Mesenchymal stem cell (in vitro differentiated cells and primary cell): ENCODE measurements at regions not wholly inside any gene's neighbourhood (a gene's known extent, or its start where the extent isn't known, plus 50 kb on each side); places are given as distances from the start of the nearest gene placed in this dataset.
A peak's percentile ranks its signal among the peaks of the same experiment; 100 is the strongest.

Experiments
- DNase-seq: peaks from one replicate; pipeline ENCODE4 v3.0.0-alpha.2; 2013
- H2AFZ ChIP-seq: one replicate; pipeline ENCODE4 v1.6.1; 2013; ENCODE audit warnings: low read depth, mild to moderate bottlenecking, control low read depth, inconsistent platforms, low read length, moderate library complexity
- H2AK5ac ChIP-seq: 2 replicates; pipeline ENCODE4 v1.6.1; 2013; ENCODE audit warnings: low read length, moderate library complexity, mild to moderate bottlenecking, inconsistent platforms; ENCODE audit not compliant: severe bottlenecking
- H2BK120ac ChIP-seq: one replicate; pipeline ENCODE4 v1.6.1; 2013; ENCODE audit warnings: low read depth, mild to moderate bottlenecking, inconsistent platforms, low read length, moderate library complexity
- H2BK12ac ChIP-seq, 2 experiments: one replicate each; pipeline ENCODE4 v1.6.1; 2013; ENCODE audit warnings: inconsistent platforms in 2 of 2, low read length in 2 of 2, mild to moderate bottlenecking in 2 of 2, moderate library complexity in 2 of 2, control low read depth in 1 of 2
- H2BK15ac ChIP-seq: one replicate; pipeline ENCODE4 v1.6.1; 2013; ENCODE audit warnings: mild to moderate bottlenecking, low read depth, inconsistent platforms; ENCODE audit not compliant: poor library complexity, severe bottlenecking
- H2BK5ac ChIP-seq: 2 replicates; pipeline ENCODE4 v1.6.1; 2013; ENCODE audit warnings: low read depth, mild to moderate bottlenecking, low read length, control low read depth, inconsistent platforms; ENCODE audit not compliant: poor library complexity, severe bottlenecking
- H3K14ac ChIP-seq, 2 experiments: one replicate each; pipeline ENCODE4 v1.6.1; 2013; ENCODE audit warnings: inconsistent platforms in 2 of 2, low read length in 2 of 2, control low read depth in 1 of 2, mild to moderate bottlenecking in 1 of 2, moderate library complexity in 1 of 2
- H3K18ac ChIP-seq, 2 experiments: one replicate each; pipeline ENCODE4 v1.6.1; 2013; ENCODE audit warnings: inconsistent platforms in 2 of 2, low read length in 2 of 2, control low read depth in 1 of 2, low read depth in 1 of 2, mild to moderate bottlenecking in 1 of 2
- H3K23ac ChIP-seq, 2 experiments: one replicate each; pipeline ENCODE4 v1.6.1; 2013; ENCODE audit warnings: inconsistent platforms in 2 of 2, low read length in 2 of 2, mild to moderate bottlenecking in 2 of 2, moderate library complexity in 2 of 2, control low read depth in 1 of 2
- H3K27ac ChIP-seq: 2 replicates; pipeline ENCODE4 v1.5.1; 2013; ENCODE audit warnings: mild to moderate bottlenecking, moderate library complexity, low read length, control low read depth, inconsistent platforms; ENCODE audit not compliant: poor library complexity, severe bottlenecking
- H3K27me3 ChIP-seq, 2 experiments: 2 replicates each; pipeline versions ENCODE4 v1.6.1 to v1.7.0; 2013; ENCODE audit warnings: low read length in 2 of 2, mild to moderate bottlenecking in 2 of 2, moderate library complexity in 2 of 2, control low read depth in 1 of 2, inconsistent platforms in 1 of 2; ENCODE audit not compliant: control insufficient read depth in 1 of 2, insufficient read depth in 1 of 2
- H3K36me3 ChIP-seq, 2 experiments: 2 replicates each; pipeline versions ENCODE4 v1.6.1 to v1.7.0; 2013; ENCODE audit warnings: low read length in 2 of 2, control low read depth in 1 of 2, inconsistent platforms in 1 of 2, low read depth in 1 of 2, mild to moderate bottlenecking in 1 of 2; ENCODE audit not compliant: insufficient read depth in 2 of 2, control insufficient read depth in 1 of 2
- H3K4ac ChIP-seq, 2 experiments: one replicate each; pipeline ENCODE4 v1.6.1; 2013; ENCODE audit warnings: inconsistent platforms in 2 of 2, low read length in 2 of 2, mild to moderate bottlenecking in 2 of 2, moderate library complexity in 2 of 2, control low read depth in 1 of 2, low read depth in 1 of 2
- H3K4me1 ChIP-seq: 2 replicates; pipeline ENCODE4 v1.6.1; 2013; ENCODE audit warnings: low read depth, low read length, control low read depth; ENCODE audit not compliant: control insufficient read depth, insufficient read depth
- H3K4me2 ChIP-seq: 2 replicates; pipeline ENCODE4 v1.6.1; 2013; ENCODE audit warnings: low read length, mild to moderate bottlenecking, inconsistent platforms; ENCODE audit not compliant: poor library complexity, severe bottlenecking
- H3K4me3 ChIP-seq, 2 experiments: 2 replicates each; pipeline versions ENCODE4 v1.5.1 to v1.7.0; 2013; ENCODE audit warnings: low read length in 2 of 2, mild to moderate bottlenecking in 2 of 2, control low read depth in 1 of 2, low read depth in 1 of 2; ENCODE audit not compliant: insufficient read depth in 1 of 2
- H3K79me1 ChIP-seq: replicated peaks from 2 replicates; pipeline ENCODE4 v1.6.1; 2013; ENCODE audit warnings: mild to moderate bottlenecking, control low read depth, low read length, inconsistent platforms; ENCODE audit not compliant: poor library complexity, severe bottlenecking
- H3K9ac ChIP-seq: 2 replicates; pipeline ENCODE4 v1.7.0; 2013; ENCODE audit warnings: mild to moderate bottlenecking, low read length, moderate library complexity
- H3K9me3 ChIP-seq: 2 replicates; pipeline ENCODE4 v1.7.0; 2013; ENCODE audit warnings: mild to moderate bottlenecking, low read length; ENCODE audit not compliant: control insufficient read depth
- H4K8ac ChIP-seq: one replicate; pipeline ENCODE4 v1.6.1; 2013; ENCODE audit warnings: inconsistent platforms, mild to moderate bottlenecking, low read length, moderate library complexity
- H4K91ac ChIP-seq: one replicate; pipeline ENCODE4 v1.6.1; 2013; ENCODE audit warnings: mild to moderate bottlenecking, low read length, inconsistent platforms
- WGBS: methylation state at CpG from one replicate; pipeline ENCODE4 v1.1.7; 2013; ENCODE audit warnings: mixed read lengths; 5-methylcytosine and 5-hydroxymethylcytosine counted together

GRCh38 chr6:145540741-145541140 lies 194.6 kb downstream of the EPM2A start:
- Histone ChIP-seq H3K27me3 (no peaks in the 10 kb centered on the region), H2BK12ac (no peak overlapping the region), H3K4ac (no peak overlapping the region), H2BK120ac (no peak overlapping the region), H3K18ac (no peak overlapping the region), H3K14ac (no peak overlapping the region), H3K9ac (no peak overlapping the region), H4K8ac (no peak overlapping the region), H2AK5ac (no peak overlapping the region), H4K91ac (no peak overlapping the region), H3K27ac (no peak overlapping the region), H3K23ac (no peak overlapping the region), H3K4me1 (no peaks in the 10 kb centered on the region), H3K9me3 (no peaks in the 10 kb centered on the region), H3K4me2 (no peak overlapping the region), H2BK5ac (no peak overlapping the region), H2AFZ (no peak overlapping the region), H3K36me3 (no peaks in the 10 kb centered on the region), H3K79me1 (no peaks in the 10 kb centered on the region), H3K4me3 (no peak overlapping the region), H2BK15ac (no peak overlapping the region)
- DNase-seq, result no peak
- WGBS, result no CpG with 5 or more reads among the region's 2 CpGs

- Histone ChIP-seq H3K4ac (no peak overlapping the region), H2BK15ac (no peak overlapping the region), H2BK120ac (no peak overlapping the region), H2AFZ (no peak overlapping the region), H3K27ac (no peak overlapping the region), H3K18ac (no peak overlapping the region), H4K91ac (no peak overlapping the region), H3K14ac (no peak overlapping the region), H3K23ac (no peak overlapping the region), H3K9me3 (no peaks in the 10 kb centered on the region), H3K9ac (no peak overlapping the region), H3K36me3 (no peaks in the 10 kb centered on the region), H4K8ac (no peak overlapping the region), H2BK5ac (no peak overlapping the region), H3K4me1 (no peaks in the 10 kb centered on the region), H3K79me1 (no peaks in the 10 kb centered on the region), H2BK12ac (no peak overlapping the region), H3K27me3 (no peaks in the 10 kb centered on the region), H3K4me3 (no peak overlapping the region), H3K4me2 (no peak overlapping the region), H2AK5ac (no peak overlapping the region)
- DNase-seq, result peak; percentile 7
- 67% methylated on average over 1 of the region's 1 CpG for WGBS
Observed at GRCh38 chr6:145544041-145544440, 191.3 kb downstream of the EPM2A start.

- no peak overlapping the region for H2BK12ac ChIP-seq
- H3K9ac ChIP-seq, result no peak overlapping the region
- no peak overlapping the region for H3K23ac ChIP-seq
- no peak for DNase-seq
- H3K27me3 ChIP-seq, result no peaks in the 10 kb centered on the region
- no peak overlapping the region for H2BK5ac ChIP-seq
- no peak overlapping the region for H3K4ac ChIP-seq
- no peak overlapping the region for H2BK15ac ChIP-seq
- no peak overlapping the region for H3K27ac ChIP-seq
- no peak overlapping the region for H4K8ac ChIP-seq
- no CpG with 5 or more reads among the region's 2 CpGs for WGBS
- no peaks in the 10 kb centered on the region for H3K9me3 ChIP-seq
- no peak overlapping the region for H3K4me2 ChIP-seq
- H3K14ac ChIP-seq, result no peak overlapping the region
- H2AK5ac ChIP-seq, result no peak overlapping the region
- no peaks in the 10 kb centered on the region for H3K4me1 ChIP-seq
- no peak overlapping the region for H2BK120ac ChIP-seq
- no peak overlapping the region for H3K4me3 ChIP-seq
- H3K18ac ChIP-seq, result no peak overlapping the region
- no peaks in the 10 kb centered on the region for H3K79me1 ChIP-seq
- no peak overlapping the region for H4K91ac ChIP-seq
- no peaks in the 10 kb centered on the region for H3K36me3 ChIP-seq
- no peak overlapping the region for H2AFZ ChIP-seq
Observed at GRCh38 chr6:145544514-145544913, 190.8 kb downstream of the EPM2A start.

- H3K4ac ChIP-seq, result no peak overlapping the region
- H3K79me1 ChIP-seq, result no peaks in the 10 kb centered on the region
- no peak overlapping the region for H3K9ac ChIP-seq
- H3K4me2 ChIP-seq, result no peak overlapping the region
- no peak overlapping the region for H2BK5ac ChIP-seq
- no peak overlapping the region for H3K14ac ChIP-seq
- no peak overlapping the region for H2AFZ ChIP-seq
- DNase-seq, result no peak
- no peaks in the 10 kb centered on the region for H3K36me3 ChIP-seq
- H2BK15ac ChIP-seq, result no peak overlapping the region
- H2AK5ac ChIP-seq, result no peak overlapping the region
- H3K4me3 ChIP-seq, result no peak overlapping the region
- no peak overlapping the region for H3K23ac ChIP-seq
- no peak overlapping the region for H4K8ac ChIP-seq
- no peaks in the 10 kb centered on the region for H3K4me1 ChIP-seq
- no peaks in the 10 kb centered on the region for H3K9me3 ChIP-seq
- no peak overlapping the region for H4K91ac ChIP-seq
- H3K27ac ChIP-seq, result no peak overlapping the region
- no peaks in the 10 kb centered on the region for H3K27me3 ChIP-seq
- H2BK12ac ChIP-seq, result no peak overlapping the region
- no peak overlapping the region for H3K18ac ChIP-seq
- H2BK120ac ChIP-seq, result no peak overlapping the region
Observed at GRCh38 chr6:145546265-145546664, 189.1 kb downstream of the EPM2A start.
